Spleen (tissue), 7 donors: ENCODE measurements at regions not wholly inside any gene's neighbourhood (a gene's known extent, or its start where the extent isn't known, plus 50 kb on each side); places are given as distances from the start of the nearest gene placed in this dataset.

Source experiments
- CTCF ChIP-seq, 11 experiments: fragments of 200-600 bp in 7 of 11; fragments of 450-650 bp in 4 of 11; sonication (generic) in 4 of 11; IDR thresholded peaks in 8 of 11; conservative IDR thresholded peaks in 3 of 11; 1 replicate in 7 of 11; 2 replicates in 4 of 11; pipeline versions ENCODE4 v1.4.0 to v1.8.0; 2016 to 2021; ENCODE audit warnings: antibody characterized with exemption in 11 of 11, inconsistent platforms in 4 of 11, mild to moderate bottlenecking in 1 of 11
- POLR2A ChIP-seq, 3 donors: fragments of 450-650 bp; IDR thresholded peaks; one replicate each; pipeline ENCODE4 v1.5.1; 2017; ENCODE audit warnings: antibody characterized with exemption in 3 of 3, mild to moderate bottlenecking in 1 of 3
- POLR2AphosphoS5 ChIP-seq, 3 donors: sonication (generic); formaldehyde crosslinking; IDR thresholded peaks; one replicate each; pipeline ENCODE4 v1.5.1; 2017; ENCODE audit warnings: antibody characterized with exemption in 3 of 3
- donor health status: DM: no; HTN: no; CAD: no; lungs with moderate emphysema.
- donor health status: DM: no; HTN: no; CAD: no.
- donor health status: DM: no; HTN: no; CAD: no.

- TF ChIP-seq CTCF (IDR thresholded peaks at IDR 0.05 in 8 of 11, conservative IDR thresholded peaks at IDR 0.05 in 3 of 11) (no peak), POLR2AphosphoS5 (IDR thresholded peaks at IDR 0.05) (no peak), POLR2A (IDR thresholded peaks at IDR 0.05) (no peak)
Measured at GRCh38 chr7:46908770-46909169, 673.1 kb downstream of the TNS3 start.
